ENCODE measurements at regions not wholly inside any gene's neighbourhood (a gene's known extent, or its start where the extent isn't known, plus 50 kb on each side); places are given as distances from the start of the nearest gene placed in this dataset.
"Not testable (repeated sequence)": the region's sequence is repeated elsewhere in the genome, so short reads cannot be mapped to it uniquely, and the experiment has no call there.

- TF ChIP-seq ZBTB10 (tag by site-specific recombination; IDR thresholded peaks at IDR 0.05) (no peak), ZNF600 (tag by site-specific recombination; IDR thresholded peaks at IDR 0.05) (no peak), ZNF518A (tag by site-specific recombination; conservative IDR thresholded peaks at IDR 0.05; ENCODE audit: low read depth) (peak; percentile 88), ZNF555 (tag by site-specific recombination; conservative IDR thresholded peaks at IDR 0.05) (peak; percentile 78), REST (tag by site-specific recombination; IDR thresholded peaks at IDR 0.05) (peak; percentile 57; the same call in 1 of the 2 replicates), MEIS1 (CRISPR knock-in tag; IDR thresholded peaks at IDR 0.05; ENCODE audit: borderline replicate concordance) (no peak), ZNF548 (tag by site-specific recombination; IDR thresholded peaks at IDR 0.05) (no peak), ZNF596 (tag by site-specific recombination; IDR thresholded peaks at IDR 0.05) (no peak), EGR2 (tag by site-specific recombination; IDR thresholded peaks at IDR 0.05; ENCODE audit: low read depth) (no peak)
Observed at GRCh38 chr3:87791248-87792027, 267.4 kb downstream of the CGGBP1 start (continued).

GRCh38 chr3:87789049-87789448 is 269.8 kb downstream of the CGGBP1 start:
- H3K9me3 ChIP-seq (ENCODE audit: control insufficient read depth, insufficient read depth, low read depth, low read length); H3K4me1 ChIP-seq (ENCODE audit: control insufficient read depth, insufficient read depth, low read length); H3K4me3 ChIP-seq (ENCODE audit: low read depth, low read length); POLR2A ChIA-PET; H3K27ac ChIP-seq (ENCODE audit: extremely low read depth, low read depth, low read length); H3K36me3 ChIP-seq (ENCODE audit: control insufficient read depth in 2 of 2, insufficient read depth in 1 of 2, low read length in 2 of 2): not testable (repeated sequence)
- peak; percentile 63; the same call in 1 of the 2 replicates for TF ChIP-seq ZNF146 (tag by site-specific recombination; IDR thresholded peaks at IDR 0.05)
- CTCF ChIA-PET, result interaction anchor here (0.8 kb wide), 1 partner anchor 17 kb away, joined by 3 read pairs; no protein-coding TSS in a partner anchor

GRCh38 chr3:87788516-87788915 is 270.3 kb downstream of the CGGBP1 start:
- no peaks in the 10 kb centered on the region for H3K4me1 ChIP-seq (ENCODE audit: control insufficient read depth, insufficient read depth, low read length)
- no peak overlapping the region for H3K27ac ChIP-seq (ENCODE audit: extremely low read depth, low read depth, low read length)
- POLR2A ChIA-PET, result no interaction called here
- no peaks in the 10 kb centered on the region for H3K36me3 ChIP-seq (ENCODE audit: control insufficient read depth in 2 of 2, insufficient read depth in 1 of 2, low read length in 2 of 2)
- no peak overlapping the region for H3K4me3 ChIP-seq (ENCODE audit: low read depth, low read length)
- no peak for TF ChIP-seq ZNF777 (tag by site-specific recombination; IDR thresholded peaks at IDR 0.05; ENCODE audit: borderline replicate concordance)
- TF ChIP-seq SALL2 (tag by site-specific recombination; IDR thresholded peaks at IDR 0.05; ENCODE audit: borderline replicate concordance), result no peak
- H3K9me3 ChIP-seq (ENCODE audit: control insufficient read depth, insufficient read depth, low read depth, low read length), result no peaks in the 10 kb centered on the region
- CTCF ChIA-PET, result interaction anchor here (0.8 kb wide), 1 partner anchor 17 kb away, joined by 3 read pairs; no protein-coding TSS in a partner anchor

Measured in HEK293 (cell line).